B cell (primary cell): ENCODE measurements at regions not wholly inside any gene's neighbourhood (a gene's known extent, or its start where the extent isn't known, plus 50 kb on each side); places are given as distances from the start of the nearest gene placed in this dataset.

Experiments used
- ATAC-seq: fragments of 200-7000 bp; cut with Tn5 transposase; one replicate; pipeline ENCODE4 v1.10.0; 2021; ENCODE audit warnings: low read depth, mild to moderate bottlenecking, moderate number of reproducible peaks, moderate library complexity
- CTCF ChIA-PET: fragments of 350-600 bp; sonication (Branson Sonifier 250); formaldehyde crosslinking; loops from one replicate; lab custom pipeline; 2021; ENCODE audit warnings: antibody characterized with exemption, inconsistent platforms; lab: Charles Lee
- POLR2A ChIA-PET: fragments of 350-600 bp; sonication (Branson Sonifier 250); formaldehyde crosslinking; loops from one replicate; lab custom pipeline; 2021; ENCODE audit warnings: antibody characterized with exemption; lab: Charles Lee
- DNase-seq: peaks from one replicate; pipeline ENCODE4 v3.0.0; 2013
- H2AFZ ChIP-seq: 2 replicates; pipeline ENCODE4 v1.6.1; 2012; ENCODE audit warnings: mild to moderate bottlenecking, low read depth, low read length; ENCODE audit not compliant: insufficient read depth, poor library complexity, severe bottlenecking
- H3K27ac ChIP-seq, 2 donors: 1 replicate in 1 of 2; 2 replicates in 1 of 2; pipeline ENCODE4 v1.5.1; 2012 to 2013; ENCODE audit warnings: low read length in 2 of 2, mild to moderate bottlenecking in 2 of 2, moderate library complexity in 1 of 2
- H3K27me3 ChIP-seq, 4 experiments: fragments of 200-600 bp in 1 of 4; sonication (generic) in 1 of 4; replicated peaks in 1 of 4; 1 replicate in 2 of 4; 2 replicates in 2 of 4; pipeline versions ENCODE4 v1.6.1 to v1.7.0; 2013 to 2016; ENCODE audit warnings: low read length in 3 of 4, mild to moderate bottlenecking in 2 of 4, mixed read lengths in 1 of 4, moderate library complexity in 1 of 4; ENCODE audit not compliant: insufficient read depth in 4 of 4, control insufficient read depth in 3 of 4; ENCODE audit errors: control extremely low read depth in 1 of 4
- H3K36me3 ChIP-seq, 2 experiments: replicated peaks in 1 of 2; 1 replicate in 1 of 2; 2 replicates in 1 of 2; pipeline versions ENCODE4 v1.6.1 to v1.7.1; 2013; ENCODE audit warnings: low read length in 1 of 2; ENCODE audit not compliant: insufficient read depth in 2 of 2, control insufficient read depth in 1 of 2; ENCODE audit errors: control extremely low read depth in 1 of 2, extremely low read depth in 1 of 2
- H3K4me1 ChIP-seq, 2 donors: fragments of 200-600 bp in 1 of 2; sonication (generic) in 1 of 2; 1 replicate in 1 of 2; 2 replicates in 1 of 2; pipeline versions ENCODE4 v1.5.1 to v1.6.1; 2013 to 2017; ENCODE audit warnings: low read length in 2 of 2; ENCODE audit not compliant: control insufficient read depth in 2 of 2, insufficient read depth in 2 of 2
- H3K4me2 ChIP-seq: replicated peaks from 2 replicates; pipeline ENCODE3; 2012; ENCODE audit warnings: mild to moderate bottlenecking, low read depth, low read length; ENCODE audit not compliant: poor library complexity, severe bottlenecking
- H3K4me3 ChIP-seq, 5 experiments: fragments of 200-600 bp in 1 of 5; sonication (generic) in 1 of 5; 1 replicate in 3 of 5; 2 replicates in 2 of 5; pipeline versions ENCODE4 v1.5.1 to v1.7.0; 2011 to 2016; ENCODE audit warnings: low read length in 4 of 5, mild to moderate bottlenecking in 4 of 5, low read depth in 2 of 5, control low read depth in 1 of 5, moderate library complexity in 1 of 5; ENCODE audit not compliant: insufficient read depth in 1 of 5; ENCODE audit errors: control extremely low read depth in 1 of 5, extremely low read depth in 1 of 5
- H3K79me2 ChIP-seq: fragments of 200-600 bp; sonication (generic); one replicate; pipeline ENCODE4 v1.6.0; 2016; ENCODE audit warnings: low read length; ENCODE audit not compliant: control insufficient read depth, insufficient read depth
- H3K9ac ChIP-seq: fragments of 200-600 bp; sonication (generic); 2 replicates; pipeline ENCODE4 v1.6.1; 2017; ENCODE audit warnings: mild to moderate bottlenecking, low read length, moderate library complexity
- H3K9me3 ChIP-seq, 3 donors: one replicate each; pipeline versions ENCODE4 v1.6.1 to v1.7.1; 2013; ENCODE audit warnings: low read length in 2 of 3; ENCODE audit not compliant: control insufficient read depth in 2 of 3, insufficient read depth in 1 of 3; ENCODE audit errors: control extremely low read depth in 1 of 3
- H4K20me1 ChIP-seq: 2 replicates; pipeline ENCODE4 v1.6.0; 2012; ENCODE audit warnings: mild to moderate bottlenecking, low read length; ENCODE audit not compliant: insufficient read depth, control insufficient read depth, poor library complexity, severe bottlenecking
- H3K27ac Mint-ChIP-seq: one replicate; pipeline ENCODE4 v1.8.0; 2021; ENCODE audit warnings: mixed read lengths
- H3K27me3 Mint-ChIP-seq: one replicate; pipeline ENCODE4 v1.8.0; 2021; ENCODE audit warnings: mixed read lengths
- H3K4me1 Mint-ChIP-seq: one replicate; pipeline ENCODE4 v1.8.0; 2021; ENCODE audit warnings: mixed read lengths
- H3K4me3 Mint-ChIP-seq: one replicate; pipeline ENCODE4 v1.8.0; 2021; ENCODE audit warnings: mixed read lengths
- H3K9me3 Mint-ChIP-seq: one replicate; pipeline ENCODE4 v1.8.0; 2022; ENCODE audit warnings: mixed read lengths; ENCODE audit not compliant: insufficient read depth
- EZH2 ChIP-seq: IDR thresholded peaks from 2 replicates; pipeline ENCODE4 v1.6.1; 2012; ENCODE audit warnings: borderline replicate concordance, low read depth, mild to moderate bottlenecking, moderate library complexity, low read length; ENCODE audit not compliant: insufficient read depth, poor library complexity, severe bottlenecking
- WGBS: methylation state at CpG from one replicate; pipeline ENCODE4 v1.1.5; 2013; ENCODE audit warnings: missing lambda C conversion rate; ENCODE audit not compliant: insufficient coverage; 5-methylcytosine and 5-hydroxymethylcytosine counted together
- intact Hi-C: fragments of 100-400 bp; cut with micrococcal nuclease; formaldehyde crosslinking; loops from one replicate; pipeline ENCODE4 v1.10.0; 2022
- TF ChIP-seq, protein P1 (sequence below): fragments of 200-600 bp; IDR thresholded peaks from one replicate; pipeline ENCODE4 v1.8.0; 2022; ENCODE audit warnings: antibody characterized with exemption, mild to moderate bottlenecking

GRCh38 chr5:2224689-2225088 lies 342.0 kb upstream of the IRX4 start:
- H3K9me3 Mint-ChIP-seq, result no peaks in the 10 kb centered on the region
- no peak overlapping the region for H3K9ac ChIP-seq

DNA sequence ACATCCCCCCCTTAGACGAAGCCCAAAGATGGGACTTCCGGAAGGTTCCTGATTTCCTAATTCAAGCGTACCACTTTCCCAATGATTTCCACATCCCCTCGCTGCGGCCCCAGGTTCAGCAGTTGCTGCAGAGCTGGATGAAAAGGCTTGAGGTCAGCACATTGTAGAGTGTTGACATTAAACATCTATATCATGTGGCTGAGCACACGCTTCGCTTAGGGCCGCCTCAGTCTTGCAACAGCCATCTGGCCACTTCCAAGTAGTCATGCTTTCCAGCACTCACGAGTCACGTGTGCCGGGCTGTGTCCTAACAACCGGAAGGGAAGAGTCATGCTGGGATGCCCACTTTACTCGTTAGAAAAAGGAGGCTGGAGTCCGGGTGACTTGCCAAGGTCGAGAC lies 340.6 kb upstream of the IRX4 start:
- no peak overlapping the region for H3K27ac ChIP-seq
- no peak overlapping the region for H3K27ac Mint-ChIP-seq
- ATAC-seq, result no peak
- peaks cover 0 to 16% (median 0%) of the 10 kb centered on the region in 3 donors for H3K9me3 ChIP-seq
- H4K20me1 ChIP-seq, result no peaks in the 10 kb centered on the region
- TF ChIP-seq EZH2, result no peak
- TF ChIP-seq, protein P1, sequence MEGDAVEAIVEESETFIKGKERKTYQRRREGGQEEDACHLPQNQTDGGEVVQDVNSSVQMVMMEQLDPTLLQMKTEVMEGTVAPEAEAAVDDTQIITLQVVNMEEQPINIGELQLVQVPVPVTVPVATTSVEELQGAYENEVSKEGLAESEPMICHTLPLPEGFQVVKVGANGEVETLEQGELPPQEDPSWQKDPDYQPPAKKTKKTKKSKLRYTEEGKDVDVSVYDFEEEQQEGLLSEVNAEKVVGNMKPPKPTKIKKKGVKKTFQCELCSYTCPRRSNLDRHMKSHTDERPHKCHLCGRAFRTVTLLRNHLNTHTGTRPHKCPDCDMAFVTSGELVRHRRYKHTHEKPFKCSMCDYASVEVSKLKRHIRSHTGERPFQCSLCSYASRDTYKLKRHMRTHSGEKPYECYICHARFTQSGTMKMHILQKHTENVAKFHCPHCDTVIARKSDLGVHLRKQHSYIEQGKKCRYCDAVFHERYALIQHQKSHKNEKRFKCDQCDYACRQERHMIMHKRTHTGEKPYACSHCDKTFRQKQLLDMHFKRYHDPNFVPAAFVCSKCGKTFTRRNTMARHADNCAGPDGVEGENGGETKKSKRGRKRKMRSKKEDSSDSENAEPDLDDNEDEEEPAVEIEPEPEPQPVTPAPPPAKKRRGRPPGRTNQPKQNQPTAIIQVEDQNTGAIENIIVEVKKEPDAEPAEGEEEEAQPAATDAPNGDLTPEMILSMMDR, result no peak
- no peak overlapping the region for H3K4me3 Mint-ChIP-seq
- H3K79me2 ChIP-seq, result no peaks in the 10 kb centered on the region
- H3K4me2 ChIP-seq, result no peak overlapping the region
- H3K9me3 Mint-ChIP-seq, result peaks cover 5% of the 10 kb centered on the region
- ChIA-PET POLR2A (no interaction called here), CTCF (no interaction called here)
- H3K4me1 ChIP-seq, result no peaks in the 10 kb centered on the region
- H3K27me3 ChIP-seq, result no peaks in the 10 kb centered on the region
- no peak for DNase-seq
- no peaks in the 10 kb centered on the region for H3K36me3 ChIP-seq
- H3K9ac ChIP-seq, result no peak overlapping the region
- intact Hi-C loops, result no loop called here
- H3K4me3 ChIP-seq, result no peak overlapping the region
- H3K27me3 Mint-ChIP-seq, result no peaks in the 10 kb centered on the region
- no peak overlapping the region for H2AFZ ChIP-seq
- WGBS, result 88% methylated on average over 9 of the region's 15 CpGs
- H3K4me1 Mint-ChIP-seq, result no peaks in the 10 kb centered on the region

More at GRCh38 chr5:2224689-2225088, 342.0 kb upstream of the IRX4 start:
- Histone ChIP-seq H3K79me2 (no peaks in the 10 kb centered on the region), H3K4me3 (no peak overlapping the region), H3K9me3 (peaks cover 0 to 16% (median 0%) of the 10 kb centered on the region in 3 donors), H3K27me3 (no peaks in the 10 kb centered on the region), H2AFZ (no peak overlapping the region), H3K27ac (no peak overlapping the region), H4K20me1 (no peaks in the 10 kb centered on the region), H3K4me1 (no peaks in the 10 kb centered on the region), H3K4me2 (no peak overlapping the region), H3K36me3 (no peaks in the 10 kb centered on the region)
- DNase-seq (no peak), ATAC-seq (no peak)
- no peak overlapping the region for H3K4me3 Mint-ChIP-seq
- H3K4me1 Mint-ChIP-seq, result no peaks in the 10 kb centered on the region
- CTCF ChIA-PET, result no interaction called here
- POLR2A ChIA-PET, result no interaction called here
- no peak overlapping the region for H3K27ac Mint-ChIP-seq
- no peak for TF ChIP-seq EZH2
- TF ChIP-seq, protein P1, result no peak
- no peaks in the 10 kb centered on the region for H3K27me3 Mint-ChIP-seq
- 95% methylated on average over 11 of the region's 13 CpGs for WGBS
- intact Hi-C loops, result no loop called here
